ENCODE measurements at regions not wholly inside any gene's neighbourhood (a gene's known extent, or its start where the extent isn't known, plus 50 kb on each side); places are given as distances from the start of the nearest gene placed in this dataset.

- no peak for DNase-seq
- WGBS (ENCODE audit: insufficient coverage) = 95% methylated on average over 4 of the region's 4 CpGs
- POLR2A ChIA-PET = no interaction called here
- Histone ChIP-seq H3K27me3 (replicated peaks in 2 of 5; ENCODE audit: control insufficient read depth in 4 of 5, insufficient read depth in 5 of 5, low read length in 4 of 5) (peaks cover 0 to 2% (median 0%) of the 10 kb centered on the region in 5 experiments), H3K4me3 (ENCODE audit: control insufficient read depth in 1 of 7, extremely low read depth in 1 of 7, insufficient read depth in 4 of 7, low read depth in 2 of 7, low read length in 6 of 7) (no peak overlapping the region), H3K27ac (ENCODE audit: insufficient read depth in 1 of 2, low read depth in 1 of 2, low read length in 2 of 2, poor library complexity in 1 of 2, severe bottlenecking in 2 of 2) (no peak overlapping the region), H3K4me1 (ENCODE audit: control extremely low read depth in 1 of 4, control insufficient read depth in 4 of 4, insufficient read depth in 4 of 4, low read length in 3 of 4) (no peaks in the 10 kb centered on the region), H3K9me3 (ENCODE audit: control extremely low read depth in 1 of 5, control insufficient read depth in 4 of 5, insufficient read depth in 2 of 5, low read depth in 1 of 5, low read length in 4 of 5) (peaks cover 0 to 4% (median 0%) of the 10 kb centered on the region in 5 experiments), H3K36me3 (ENCODE audit: control insufficient read depth in 4 of 4, insufficient read depth in 4 of 4, low read length in 3 of 4) (no peaks in the 10 kb centered on the region)
- CTCF ChIA-PET = no interaction called here
These were observed 154.0 kb downstream of the BARX1 start for GRCh38 chr9:93801120-93801519.

GRCh38 chr9:93792358-93792757 lies 162.8 kb downstream of the BARX1 start:
- ChIA-PET POLR2A (no interaction called here), CTCF (no interaction called here)
- Histone ChIP-seq H3K4me3 (ENCODE audit: control insufficient read depth in 1 of 7, extremely low read depth in 1 of 7, insufficient read depth in 4 of 7, low read depth in 2 of 7, low read length in 6 of 7) (no peak overlapping the region), H3K9me3 (ENCODE audit: control extremely low read depth in 1 of 5, control insufficient read depth in 4 of 5, insufficient read depth in 2 of 5, low read depth in 1 of 5, low read length in 4 of 5) (peaks cover 0 to 12% (median 3%) of the 10 kb centered on the region in 5 experiments), H3K27ac (ENCODE audit: insufficient read depth in 1 of 2, low read depth in 1 of 2, low read length in 2 of 2, poor library complexity in 1 of 2, severe bottlenecking in 2 of 2) (no peak overlapping the region), H3K36me3 (ENCODE audit: control insufficient read depth in 4 of 4, insufficient read depth in 4 of 4, low read length in 3 of 4) (no peaks in the 10 kb centered on the region), H3K4me1 (ENCODE audit: control extremely low read depth in 1 of 4, control insufficient read depth in 4 of 4, insufficient read depth in 4 of 4, low read length in 3 of 4) (no peaks in the 10 kb centered on the region), H3K27me3 (replicated peaks in 2 of 5; ENCODE audit: control insufficient read depth in 4 of 5, insufficient read depth in 5 of 5, low read length in 4 of 5) (peaks cover 0 to 9% (median 2%) of the 10 kb centered on the region in 5 experiments)
- DNase-seq = no peak
- no CpG with 5 or more reads among the region's 1 CpG for WGBS (ENCODE audit: insufficient coverage)

- Histone ChIP-seq H3K36me3 (ENCODE audit: control insufficient read depth in 4 of 4, insufficient read depth in 4 of 4, low read length in 3 of 4) (no peaks in the 10 kb centered on the region), H3K27ac (ENCODE audit: insufficient read depth in 1 of 2, low read depth in 1 of 2, low read length in 2 of 2, poor library complexity in 1 of 2, severe bottlenecking in 2 of 2) (no peak overlapping the region), H3K4me3 (ENCODE audit: control insufficient read depth in 1 of 7, extremely low read depth in 1 of 7, insufficient read depth in 4 of 7, low read depth in 2 of 7, low read length in 6 of 7) (no peak overlapping the region), H3K27me3 (replicated peaks in 2 of 5; ENCODE audit: control insufficient read depth in 4 of 5, insufficient read depth in 5 of 5, low read length in 4 of 5) (peaks cover 0 to 5% (median 0%) of the 10 kb centered on the region in 5 experiments), H3K9me3 (ENCODE audit: control extremely low read depth in 1 of 5, control insufficient read depth in 4 of 5, insufficient read depth in 2 of 5, low read depth in 1 of 5, low read length in 4 of 5) (peaks cover 0 to 14% (median 5%) of the 10 kb centered on the region in 5 experiments), H3K4me1 (ENCODE audit: control extremely low read depth in 1 of 4, control insufficient read depth in 4 of 4, insufficient read depth in 4 of 4, low read length in 3 of 4) (no peaks in the 10 kb centered on the region)
- POLR2A ChIA-PET = no interaction called here
- no CpG with 5 or more reads among the region's 2 CpGs for WGBS (ENCODE audit: insufficient coverage)
- CTCF ChIA-PET = no interaction called here
- DNase-seq = no peak
These were observed 169.0 kb downstream of the BARX1 start for GRCh38 chr9:93786204-93786603.

GRCh38 chr9:93776873-93777272 lies 178.3 kb downstream of the BARX1 start:
- H3K27ac ChIP-seq (ENCODE audit: insufficient read depth in 1 of 2, low read depth in 1 of 2, low read length in 2 of 2, poor library complexity in 1 of 2, severe bottlenecking in 2 of 2) = no peak overlapping the region
- ChIA-PET CTCF (no interaction called here), POLR2A (no interaction called here)
- H3K27me3 ChIP-seq (replicated peaks in 2 of 5; ENCODE audit: control insufficient read depth in 4 of 5, insufficient read depth in 5 of 5, low read length in 4 of 5) = peaks cover 0 to 6% (median 0%) of the 10 kb centered on the region in 5 experiments
- WGBS (ENCODE audit: insufficient coverage) = 96% methylated on average over 11 of the region's 11 CpGs
- DNase-seq = no peak
- no peaks in the 10 kb centered on the region for H3K9me3 ChIP-seq (ENCODE audit: control extremely low read depth in 1 of 5, control insufficient read depth in 4 of 5, insufficient read depth in 2 of 5, low read depth in 1 of 5, low read length in 4 of 5)
- no peaks in the 10 kb centered on the region for H3K4me1 ChIP-seq (ENCODE audit: control extremely low read depth in 1 of 4, control insufficient read depth in 4 of 4, insufficient read depth in 4 of 4, low read length in 3 of 4)
- H3K4me3 ChIP-seq (ENCODE audit: control insufficient read depth in 1 of 7, extremely low read depth in 1 of 7, insufficient read depth in 4 of 7, low read depth in 2 of 7, low read length in 6 of 7) = no peak overlapping the region
- no peaks in the 10 kb centered on the region for H3K36me3 ChIP-seq (ENCODE audit: control insufficient read depth in 4 of 4, insufficient read depth in 4 of 4, low read length in 3 of 4)

DNA sequence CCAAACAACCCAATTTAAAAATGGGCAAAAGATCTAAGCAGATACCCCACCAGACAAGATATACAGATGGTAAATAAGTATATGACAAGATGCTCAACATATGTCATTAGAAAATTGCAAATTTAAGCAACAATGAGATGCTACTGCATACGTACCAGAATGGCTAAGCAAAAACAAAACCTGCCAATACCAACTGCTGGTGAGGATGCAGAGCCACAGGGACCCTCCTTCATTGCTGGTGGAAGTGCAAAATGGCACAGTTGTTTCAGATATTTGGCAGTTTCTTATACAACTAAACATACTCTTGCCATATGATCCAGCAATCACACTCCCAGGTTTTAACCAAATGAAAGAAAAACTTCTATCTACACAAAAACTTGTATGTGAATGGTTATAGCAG lies 178.9 kb downstream of the BARX1 start:
- H3K27me3 ChIP-seq (replicated peaks in 2 of 5; ENCODE audit: control insufficient read depth in 4 of 5, insufficient read depth in 5 of 5, low read length in 4 of 5) = peaks cover 0 to 6% (median 0%) of the 10 kb centered on the region in 5 experiments
- H3K9me3 ChIP-seq (ENCODE audit: control extremely low read depth in 1 of 5, control insufficient read depth in 4 of 5, insufficient read depth in 2 of 5, low read depth in 1 of 5, low read length in 4 of 5) = peaks cover 0 to 1% (median 0%) of the 10 kb centered on the region in 5 experiments
- no peak overlapping the region for H3K4me3 ChIP-seq (ENCODE audit: control insufficient read depth in 1 of 7, extremely low read depth in 1 of 7, insufficient read depth in 4 of 7, low read depth in 2 of 7, low read length in 6 of 7)
- POLR2A ChIA-PET = no interaction called here
- DNase-seq = no peak
- H3K27ac ChIP-seq (ENCODE audit: insufficient read depth in 1 of 2, low read depth in 1 of 2, low read length in 2 of 2, poor library complexity in 1 of 2, severe bottlenecking in 2 of 2) = no peak overlapping the region
- no CpG with 5 or more reads among the region's 1 CpG for WGBS (ENCODE audit: insufficient coverage)
- CTCF ChIA-PET = no interaction called here
- no peaks in the 10 kb centered on the region for H3K36me3 ChIP-seq (ENCODE audit: control insufficient read depth in 4 of 4, insufficient read depth in 4 of 4, low read length in 3 of 4)
- no peaks in the 10 kb centered on the region for H3K4me1 ChIP-seq (ENCODE audit: control extremely low read depth in 1 of 4, control insufficient read depth in 4 of 4, insufficient read depth in 4 of 4, low read length in 3 of 4)

GRCh38 chr9:93774331-93775102 lies 180.6 kb downstream of the BARX1 start:
- H3K27me3 ChIP-seq (replicated peaks in 2 of 5; ENCODE audit: control insufficient read depth in 4 of 5, insufficient read depth in 5 of 5, low read length in 4 of 5) = peaks cover 0 to 3% (median 0%) of the 10 kb centered on the region in 5 experiments
- H3K4me1 ChIP-seq (ENCODE audit: control extremely low read depth in 1 of 4, control insufficient read depth in 4 of 4, insufficient read depth in 4 of 4, low read length in 3 of 4) = no peaks in the 10 kb centered on the region
- H3K36me3 ChIP-seq (ENCODE audit: control insufficient read depth in 4 of 4, insufficient read depth in 4 of 4, low read length in 3 of 4) = no peaks in the 10 kb centered on the region
- no peak overlapping the region for H3K4me3 ChIP-seq (ENCODE audit: control insufficient read depth in 1 of 7, extremely low read depth in 1 of 7, insufficient read depth in 4 of 7, low read depth in 2 of 7, low read length in 6 of 7)
- DNase-seq = no peak
- 100% methylated on average over 7 of the region's 8 CpGs for WGBS (ENCODE audit: insufficient coverage)
- CTCF ChIA-PET = no interaction called here
- H3K9me3 ChIP-seq (ENCODE audit: control extremely low read depth in 1 of 5, control insufficient read depth in 4 of 5, insufficient read depth in 2 of 5, low read depth in 1 of 5, low read length in 4 of 5) = peaks cover 0 to 2% (median 0%) of the 10 kb centered on the region in 5 experiments
- no peak overlapping the region for H3K27ac ChIP-seq (ENCODE audit: insufficient read depth in 1 of 2, low read depth in 1 of 2, low read length in 2 of 2, poor library complexity in 1 of 2, severe bottlenecking in 2 of 2)
- POLR2A ChIA-PET = interaction anchor here (0.6 kb wide), 1 partner anchor 37 kb away, joined by 3 read pairs; no protein-coding TSS in a partner anchor

DNA sequence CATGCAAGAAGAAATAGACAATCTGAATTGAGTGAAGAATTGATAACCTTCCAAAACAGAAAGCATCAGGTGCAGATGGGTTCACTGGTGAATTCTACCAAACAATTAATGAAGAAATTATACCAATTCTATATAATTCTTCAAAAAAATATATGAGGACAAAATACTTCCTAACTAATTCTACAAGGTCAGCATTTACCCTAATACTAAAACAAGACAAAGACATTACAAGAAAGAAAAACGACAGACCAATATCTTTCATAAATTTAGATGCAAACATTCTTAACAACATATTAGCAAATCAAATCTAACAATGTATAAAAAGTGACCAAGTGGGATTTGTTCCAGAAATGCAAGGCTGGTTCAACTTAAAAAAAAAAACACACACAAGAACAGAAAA lies 183.9 kb downstream of the BARX1 start:
- WGBS (ENCODE audit: insufficient coverage) = no CpG with 5 or more reads among the region's 1 CpG
- ChIA-PET CTCF (no interaction called here), POLR2A (no interaction called here)

More for the DNA sequence above, 183.9 kb downstream of the BARX1 start:
- Histone ChIP-seq H3K27ac (ENCODE audit: insufficient read depth in 1 of 2, low read depth in 1 of 2, low read length in 2 of 2, poor library complexity in 1 of 2, severe bottlenecking in 2 of 2) (no peak overlapping the region), H3K9me3 (ENCODE audit: control extremely low read depth in 1 of 5, control insufficient read depth in 4 of 5, insufficient read depth in 2 of 5, low read depth in 1 of 5, low read length in 4 of 5) (peaks cover 0 to 7% (median under 1%) of the 10 kb centered on the region in 5 experiments), H3K4me3 (ENCODE audit: control insufficient read depth in 1 of 7, extremely low read depth in 1 of 7, insufficient read depth in 4 of 7, low read depth in 2 of 7, low read length in 6 of 7) (no peak overlapping the region), H3K27me3 (replicated peaks in 2 of 5; ENCODE audit: control insufficient read depth in 4 of 5, insufficient read depth in 5 of 5, low read length in 4 of 5) (peaks cover 0 to 3% (median 0%) of the 10 kb centered on the region in 5 experiments), H3K4me1 (ENCODE audit: control extremely low read depth in 1 of 4, control insufficient read depth in 4 of 4, insufficient read depth in 4 of 4, low read length in 3 of 4) (no peaks in the 10 kb centered on the region), H3K36me3 (ENCODE audit: control insufficient read depth in 4 of 4, insufficient read depth in 4 of 4, low read length in 3 of 4) (no peaks in the 10 kb centered on the region)
- DNase-seq = no peak
